AG08395 (cell line): ENCODE measurements at regions not wholly inside any gene's neighbourhood (a gene's known extent, or its start where the extent isn't known, plus 50 kb on each side); places are given as distances from the start of the nearest gene placed in this dataset.

Experiments used
- DNase-seq: peaks from one replicate; pipeline ENCODE4 v3.0.0; 2012; ENCODE audit warnings: mixed read lengths, low spot score

DNA sequence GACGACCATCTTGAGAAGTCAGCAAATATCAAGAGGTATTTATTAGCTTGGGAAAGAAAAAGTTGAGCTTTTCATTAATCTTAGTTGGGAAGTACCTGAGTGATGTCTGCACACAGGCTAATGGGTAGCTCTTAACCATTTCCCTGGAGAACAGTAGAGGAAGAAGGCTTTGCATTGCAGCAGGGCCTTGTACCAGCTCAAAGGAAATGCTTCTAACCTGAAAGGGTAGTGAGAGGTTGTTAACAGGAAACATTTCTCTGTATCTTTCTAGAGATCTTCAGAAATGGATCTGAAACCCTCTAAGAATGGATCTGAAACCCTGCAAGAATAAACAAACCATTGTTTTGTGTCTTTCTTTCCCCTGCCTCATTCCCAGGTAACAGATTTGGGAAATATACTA, 393.3 kb downstream of the PLK2 start:
- no peak for DNase-seq

DNA sequence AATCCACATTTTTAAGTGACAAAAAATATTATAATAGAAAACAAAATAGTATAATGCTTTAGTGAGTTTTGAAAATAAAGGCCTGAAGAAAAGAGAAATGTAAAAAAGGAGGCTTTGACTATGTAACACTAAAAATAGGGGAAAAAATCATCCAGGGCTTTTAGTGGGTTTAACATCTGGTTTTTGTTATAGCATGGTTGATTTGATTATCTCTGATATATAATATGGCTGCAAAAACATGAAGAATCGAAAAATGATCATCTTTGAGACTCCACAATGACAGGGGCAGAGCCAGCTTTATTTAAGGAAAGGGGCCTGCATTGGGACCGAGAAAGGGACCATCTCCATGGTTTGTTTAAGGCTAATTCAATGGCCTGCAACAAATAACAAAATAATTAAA, 393.8 kb downstream of the PLK2 start:
- DNase-seq: no peak

DNA sequence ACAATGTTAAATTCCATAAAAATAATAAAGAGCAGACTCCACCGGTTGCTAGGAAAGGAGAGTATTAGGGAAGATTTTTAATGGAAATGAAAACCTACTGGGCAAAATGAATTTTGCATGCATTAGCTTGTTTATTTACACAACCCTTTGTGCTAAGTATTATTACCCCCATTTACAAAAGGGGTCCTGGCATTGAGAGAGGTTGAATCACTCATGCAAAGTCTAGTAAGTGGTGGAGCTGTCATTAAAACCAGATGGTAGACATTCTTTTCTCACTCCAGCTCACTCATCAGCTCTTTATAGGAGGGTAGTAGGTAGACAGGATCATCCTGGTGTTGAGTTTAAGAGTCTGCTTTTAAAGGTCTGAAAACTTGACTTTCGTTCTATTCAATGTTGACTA, 395.1 kb downstream of the PLK2 start:
- peak; percentile 24 for DNase-seq

DNA sequence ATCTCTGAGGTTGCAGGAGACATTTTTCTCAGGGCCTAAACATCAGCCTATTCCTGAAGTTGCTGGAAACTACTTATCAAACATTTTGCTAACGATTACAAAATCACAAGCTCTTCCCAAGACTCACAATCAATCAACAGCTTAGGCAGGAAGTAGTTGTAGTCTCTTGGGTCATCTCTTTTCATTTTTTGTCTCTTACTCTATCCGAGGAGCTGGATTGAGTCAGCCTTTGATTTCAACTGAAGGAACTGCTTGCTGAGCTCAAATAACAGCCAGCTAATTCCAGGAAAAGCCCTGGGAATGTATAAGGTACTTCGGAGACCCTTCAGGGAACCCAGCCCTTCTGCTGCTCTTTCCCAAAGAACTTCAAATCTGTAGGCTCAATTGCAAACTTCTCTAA, 398.9 kb downstream of the PLK2 start:
- peak; percentile 62 for DNase-seq

DNA sequence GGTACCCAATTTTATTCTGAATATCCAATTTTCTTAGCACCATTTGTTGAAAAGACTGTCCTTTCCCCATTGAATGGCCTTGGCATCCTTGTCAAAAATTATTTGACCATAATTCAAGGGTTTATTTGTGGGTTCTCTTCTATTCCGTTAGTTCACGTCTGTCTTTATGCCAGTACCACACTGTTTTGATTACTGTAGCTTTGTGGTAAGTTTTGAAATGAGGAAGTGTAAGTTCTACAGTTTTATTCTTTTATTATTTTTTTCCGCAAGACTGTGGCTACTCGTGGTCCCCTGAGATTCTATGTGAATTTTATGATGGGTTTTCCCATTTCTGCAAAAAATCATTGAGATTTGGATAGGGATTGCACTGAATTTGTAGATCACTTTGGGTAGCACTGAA, 402.6 kb downstream of the PLK2 start:
- DNase-seq: no peak

DNA sequence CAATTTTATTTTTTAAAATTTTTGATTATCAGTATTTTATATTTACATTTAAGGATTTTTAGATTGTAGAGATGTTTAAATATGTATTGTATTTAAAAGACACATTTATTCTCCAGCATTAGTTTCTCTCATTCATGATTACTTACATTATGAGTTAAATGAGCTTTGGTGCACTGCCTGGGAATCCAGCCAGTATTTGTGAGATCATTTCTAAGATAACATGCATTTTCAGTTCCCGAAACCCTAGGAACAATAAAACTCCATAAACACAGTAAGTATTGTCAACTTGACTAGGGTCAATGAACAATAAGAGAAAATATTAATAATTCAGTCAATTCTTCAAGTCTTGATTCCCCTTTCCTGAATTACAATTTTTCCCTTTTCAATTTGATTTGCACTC, 403.3 kb downstream of the PLK2 start:
- DNase-seq: no peak

DNA sequence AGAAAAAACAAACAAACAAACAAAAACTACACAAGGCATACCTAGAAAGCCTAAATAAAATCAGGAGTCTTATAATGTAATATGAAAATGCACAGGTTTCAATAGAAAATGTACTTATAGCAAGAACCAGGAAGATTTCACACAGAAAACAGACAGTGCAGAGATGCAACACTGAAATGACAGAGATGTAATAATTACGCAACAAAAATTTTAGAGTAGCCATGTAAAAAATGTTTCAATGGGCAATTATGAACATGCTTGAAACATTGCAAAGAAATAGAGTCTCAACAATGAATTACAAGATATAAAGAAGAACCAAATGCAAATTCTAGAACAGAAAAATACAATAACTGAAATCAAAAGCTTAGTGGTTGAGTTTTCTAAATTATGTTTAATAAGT, 405.9 kb downstream of the PLK2 start:
- no peak for DNase-seq

DNA sequence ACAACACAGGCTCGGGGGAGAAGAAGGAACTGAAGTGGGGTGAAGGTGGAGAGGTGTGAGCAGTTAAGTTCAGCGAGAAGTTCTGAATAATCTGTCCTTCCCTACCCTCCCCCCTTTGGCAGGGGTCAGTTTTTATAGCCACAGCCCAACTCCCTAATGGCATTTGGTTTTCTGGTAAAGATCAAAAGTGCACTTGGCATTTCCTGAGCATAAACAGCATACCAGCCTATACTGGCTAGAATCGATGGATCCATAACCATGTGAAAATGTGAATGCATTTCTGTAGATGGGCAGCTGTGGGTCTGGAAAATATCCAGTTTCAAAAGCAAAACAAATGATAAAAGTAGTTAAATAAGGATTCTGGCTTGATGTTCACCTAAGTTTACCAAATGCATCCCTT, 410.9 kb downstream of the PLK2 start:
- no peak for DNase-seq

DNA sequence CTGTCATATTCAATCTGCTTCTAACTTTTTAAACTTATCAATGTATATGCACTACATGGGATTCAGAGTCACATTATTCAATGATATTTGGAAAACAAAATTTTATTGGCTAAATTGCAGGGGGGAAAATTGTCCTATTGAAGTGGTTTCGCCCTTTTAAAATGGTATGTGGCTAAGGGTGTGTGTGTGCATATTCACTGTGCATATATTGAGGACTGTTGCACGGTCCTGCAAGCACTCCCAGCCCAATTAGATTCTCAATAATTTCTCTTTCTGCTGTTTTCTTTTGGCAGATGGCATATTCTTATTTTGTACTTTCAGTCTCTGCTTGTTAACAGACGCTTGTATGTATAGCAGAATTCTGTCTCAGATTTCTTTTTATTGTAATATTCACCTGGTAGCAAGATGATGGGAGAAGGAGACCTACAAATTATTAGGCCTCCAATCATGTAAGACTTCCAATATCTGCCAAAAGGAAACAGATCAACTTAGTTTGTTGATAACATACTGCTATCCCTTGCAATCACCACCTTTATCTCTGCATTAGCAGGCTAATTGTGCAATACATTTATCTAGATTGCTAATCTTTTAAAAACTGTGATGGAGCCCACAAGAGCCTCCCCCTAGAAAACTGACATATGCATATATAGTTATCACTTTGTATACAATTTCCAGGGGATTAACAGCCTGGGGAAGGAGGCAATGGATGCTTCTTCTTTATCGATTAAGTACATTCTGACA, 411.5 kb downstream of the PLK2 start:
- DNase-seq: peak; percentile 0

DNA sequence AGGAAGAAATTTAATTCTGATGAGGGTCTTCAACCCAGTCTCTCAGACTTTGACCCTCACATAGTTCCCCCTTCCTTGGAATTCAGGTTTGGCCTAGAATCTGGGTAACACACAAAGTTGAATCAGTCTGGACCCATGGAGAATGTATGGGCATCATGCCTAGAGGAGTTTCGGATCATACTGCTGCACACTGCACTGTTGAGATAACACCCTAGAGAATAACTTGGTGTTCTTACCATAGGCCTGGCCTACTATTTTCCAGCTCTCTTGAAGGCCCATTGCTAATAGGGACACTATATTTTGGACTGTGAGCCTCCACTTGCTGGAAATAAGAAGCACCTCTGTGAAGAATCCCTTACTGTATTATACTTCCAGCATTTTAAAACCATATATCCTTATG, 413.5 kb downstream of the PLK2 start:
- no peak for DNase-seq

DNA sequence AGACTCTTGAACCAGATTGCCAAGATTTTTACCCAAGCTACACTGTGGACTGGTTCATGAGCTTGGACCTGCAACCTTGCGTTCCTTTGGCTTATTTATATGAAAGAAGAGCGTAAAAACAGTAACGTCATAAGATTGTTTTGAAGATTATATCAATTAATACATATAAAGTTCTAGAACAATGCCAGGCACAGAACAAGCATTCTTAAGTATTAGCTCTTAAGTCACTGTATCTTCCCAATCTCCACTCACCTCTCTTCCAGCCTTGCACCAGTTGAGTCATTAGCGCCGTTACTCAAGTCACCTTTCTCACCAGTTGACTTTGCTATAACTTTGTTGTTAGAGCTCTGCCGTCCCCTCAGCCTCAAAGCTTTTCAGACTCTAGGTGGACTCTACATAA, 415.7 kb downstream of the PLK2 start:
- peak; percentile 0 for DNase-seq

DNA sequence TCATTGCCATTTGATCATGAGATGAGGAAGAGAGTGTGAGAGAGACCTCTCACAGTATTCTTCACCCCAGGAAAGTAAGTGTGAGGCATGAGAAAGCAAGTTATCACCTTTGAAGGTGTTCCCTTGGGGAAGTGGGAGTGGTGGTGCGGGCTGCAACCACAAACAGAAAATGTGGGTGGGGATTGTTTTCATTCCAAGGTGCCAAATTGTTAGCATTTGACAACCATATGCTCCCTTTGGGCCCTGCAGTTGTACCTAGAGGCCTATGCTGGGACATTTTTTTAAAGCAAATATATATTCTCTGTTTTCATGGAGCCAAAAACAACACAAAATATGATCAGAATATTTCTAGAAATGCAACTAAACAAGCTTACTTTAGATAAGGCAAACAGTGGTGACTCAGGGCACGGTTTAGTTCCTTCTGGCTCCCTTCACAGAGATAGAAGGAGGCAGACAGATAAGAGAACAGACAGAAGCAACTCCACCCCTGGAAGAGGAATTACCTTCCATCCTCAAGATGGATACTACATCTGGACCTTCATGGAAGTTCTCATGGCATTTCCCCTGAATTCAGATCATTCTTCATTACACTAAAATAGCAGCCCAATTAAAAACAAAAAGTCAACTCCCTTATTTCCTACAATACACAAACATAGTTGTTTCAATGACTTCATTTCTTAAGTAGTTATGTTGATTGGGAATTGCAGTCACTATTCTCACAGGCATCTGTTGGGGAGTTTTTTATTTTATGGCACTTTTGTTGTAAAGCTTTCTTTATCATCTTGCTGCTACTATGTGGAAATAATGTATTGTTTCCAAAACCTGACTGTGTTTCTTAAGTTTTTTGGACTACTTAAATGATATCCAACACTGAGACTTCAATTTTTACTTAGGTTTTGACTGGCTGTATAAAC, 416.6 kb downstream of the PLK2 start:
- DNase-seq: peak; percentile 1

DNA sequence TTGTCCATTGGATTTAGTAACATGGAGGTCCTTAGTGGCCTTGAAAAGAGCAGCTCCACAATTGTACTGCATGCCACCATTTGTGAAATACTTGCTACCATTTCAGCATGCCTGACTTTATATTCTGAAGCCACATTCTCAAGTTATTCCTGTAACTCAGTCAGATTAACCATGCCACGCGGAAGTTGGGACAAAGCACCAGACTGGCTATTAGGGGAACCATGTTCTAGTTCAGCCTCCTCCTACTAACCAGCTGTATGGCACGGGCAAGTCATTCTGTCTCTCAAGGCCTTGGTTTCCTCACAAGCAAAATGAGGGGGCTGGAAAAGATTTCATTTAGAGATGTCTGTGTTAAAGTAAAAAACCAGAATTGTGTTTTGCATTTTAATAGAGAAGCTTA, 418.0 kb downstream of the PLK2 start:
- DNase-seq: peak; percentile 0

DNA sequence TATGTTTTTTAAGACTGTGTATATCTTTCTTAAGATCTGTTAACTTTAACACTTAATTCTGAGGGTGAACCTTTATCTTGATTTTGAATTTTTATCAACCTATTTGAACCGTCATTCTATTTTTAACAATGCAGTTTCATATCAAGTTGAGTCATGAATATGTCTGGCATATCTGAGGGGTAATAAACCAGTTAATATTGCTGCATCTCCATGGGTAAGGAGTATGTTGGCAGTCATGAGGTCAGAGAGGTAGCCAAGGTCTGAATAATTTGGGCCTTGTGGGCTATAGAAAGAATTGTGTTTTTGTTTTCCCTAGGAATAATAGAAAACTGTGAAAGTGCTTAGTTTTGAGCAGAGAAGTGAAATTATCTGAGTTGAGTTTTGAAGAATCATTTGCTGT, 419.0 kb downstream of the PLK2 start:
- peak; percentile 2 for DNase-seq

DNA sequence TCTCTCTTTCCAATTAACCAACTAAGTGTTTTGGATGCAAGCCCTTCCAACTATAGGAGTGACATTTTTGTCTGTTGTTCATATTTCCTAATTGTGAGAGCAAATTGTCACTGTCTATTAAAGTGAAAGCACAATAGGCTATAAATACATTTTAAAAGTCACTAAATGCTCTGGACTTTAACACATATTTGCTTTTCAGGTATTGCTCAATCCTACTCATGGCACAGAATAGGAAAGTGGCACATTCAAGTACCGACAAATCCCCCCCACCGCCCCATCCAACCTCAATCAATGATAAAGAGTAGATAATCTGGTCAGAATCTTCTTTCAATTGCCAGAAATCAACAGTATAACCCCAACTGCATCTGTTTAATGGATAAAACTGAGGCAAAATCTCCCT, 419.8 kb downstream of the PLK2 start:
- DNase-seq: peak; percentile 0

DNA sequence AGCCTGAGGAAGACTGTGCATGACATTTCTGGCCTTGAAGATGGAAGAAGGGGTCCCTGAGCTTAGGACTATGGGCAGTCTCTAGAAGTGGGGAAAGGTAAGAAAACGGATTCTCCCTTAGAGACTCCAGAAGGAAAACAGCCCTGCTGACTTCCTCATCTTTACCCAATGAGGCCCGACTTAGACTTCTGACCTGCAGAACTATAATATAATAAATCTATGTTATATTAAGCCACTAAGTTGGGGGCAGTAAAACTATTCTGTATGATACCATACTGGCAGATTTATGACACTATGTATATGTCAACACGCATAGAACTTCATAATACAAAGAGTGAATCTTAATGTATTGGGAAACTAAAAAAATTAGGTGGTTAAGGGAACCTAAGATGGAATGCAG, 422.0 kb downstream of the PLK2 start:
- no peak for DNase-seq

DNA sequence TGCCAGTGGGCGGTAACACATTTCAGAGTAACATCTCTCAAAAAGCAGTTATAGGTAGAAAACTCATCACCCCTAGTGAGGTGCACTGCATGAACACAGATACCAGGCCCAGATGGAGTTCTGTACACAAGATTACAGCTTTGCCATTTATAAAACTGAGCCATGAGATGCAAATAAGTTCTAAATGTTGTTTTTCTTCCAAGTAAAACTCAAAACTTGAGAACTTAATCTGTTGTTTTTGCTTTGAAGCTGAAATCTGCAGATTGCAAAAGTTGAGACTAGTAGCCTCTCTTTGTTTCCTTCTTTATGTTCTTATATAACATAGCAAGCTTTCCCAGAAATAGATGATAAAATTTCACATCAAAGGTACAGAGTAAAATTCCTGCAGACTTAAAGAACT, 434.1 kb downstream of the PLK2 start:
- DNase-seq: no peak

DNA sequence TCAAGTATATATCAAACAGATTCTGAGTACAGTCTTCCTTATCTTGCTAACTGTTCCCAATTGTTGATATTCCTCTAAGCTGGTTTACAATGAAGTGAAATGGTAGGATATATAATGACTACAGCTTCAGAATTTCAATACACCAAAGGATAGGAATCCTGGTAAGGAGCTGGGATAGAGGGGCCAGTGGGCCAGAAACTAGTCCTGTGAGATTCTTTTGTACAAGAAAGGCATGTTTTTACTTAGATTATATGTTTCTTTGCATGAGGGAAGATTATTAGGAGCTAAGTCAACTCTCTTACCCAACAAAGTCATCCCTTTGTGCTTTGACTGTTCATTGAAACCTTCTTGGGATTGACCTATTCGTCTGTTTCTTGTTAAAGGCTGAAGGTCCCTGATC, 435.7 kb downstream of the PLK2 start:
- no peak for DNase-seq

DNA sequence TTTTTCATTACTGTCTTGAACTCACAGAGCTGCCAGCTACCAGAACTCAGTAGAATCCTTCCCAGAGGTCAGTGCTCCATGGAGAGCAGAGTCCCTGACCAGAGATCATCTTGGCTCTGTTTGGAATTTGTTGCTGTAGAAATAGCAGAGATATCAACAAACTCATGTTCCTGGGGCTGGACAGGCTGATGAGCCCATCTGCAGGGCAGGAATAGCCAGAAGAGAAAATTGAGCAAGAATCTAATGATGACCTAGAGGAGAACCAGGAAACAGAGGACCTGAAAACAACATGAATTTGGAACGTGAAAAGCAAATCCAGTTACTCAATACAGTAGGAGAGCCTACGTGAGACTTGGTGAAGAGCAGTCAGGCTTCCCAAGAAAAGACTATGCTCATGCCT, 437.8 kb downstream of the PLK2 start:
- peak; percentile 30 for DNase-seq

DNA sequence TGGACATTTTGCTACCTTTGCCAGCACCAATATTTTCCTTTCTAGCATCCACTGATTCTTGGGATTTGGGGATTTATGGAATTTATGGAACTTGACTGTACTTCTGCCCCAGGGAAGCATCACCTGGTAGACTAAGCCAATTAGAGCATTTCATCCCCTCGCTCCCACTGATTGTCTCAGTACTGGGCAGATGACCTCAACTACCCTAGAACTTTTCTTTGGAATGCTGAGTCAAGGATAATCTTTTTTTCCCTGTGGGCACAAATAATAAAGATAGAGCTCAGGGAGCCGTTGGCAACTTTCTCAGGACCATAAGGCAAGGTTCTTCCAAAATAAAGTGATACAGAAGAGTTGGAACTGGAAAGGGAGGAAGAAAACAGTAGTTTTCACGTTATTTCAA, 438.4 kb downstream of the PLK2 start:
- DNase-seq: peak; percentile 1

DNA sequence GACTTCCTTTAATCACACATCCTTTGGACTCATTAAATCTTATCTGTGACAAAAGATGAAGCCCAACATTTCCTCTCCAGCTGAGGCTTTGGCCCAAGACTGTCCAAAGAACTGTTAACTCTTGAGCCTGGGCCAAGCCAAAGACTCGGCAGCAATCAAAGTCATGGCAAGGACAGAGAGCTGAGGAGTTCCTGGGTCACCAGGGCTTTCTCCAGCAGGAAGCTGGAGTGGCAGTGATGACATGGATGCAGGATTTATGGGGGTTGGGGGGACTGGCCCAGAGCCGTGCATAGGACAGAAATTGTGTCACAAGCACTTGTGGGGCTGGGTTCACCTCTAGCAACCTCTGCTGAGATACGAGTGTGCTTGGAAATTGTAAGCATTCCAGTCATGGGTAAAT, 440.3 kb downstream of the PLK2 start:
- peak; percentile 1 for DNase-seq

DNA sequence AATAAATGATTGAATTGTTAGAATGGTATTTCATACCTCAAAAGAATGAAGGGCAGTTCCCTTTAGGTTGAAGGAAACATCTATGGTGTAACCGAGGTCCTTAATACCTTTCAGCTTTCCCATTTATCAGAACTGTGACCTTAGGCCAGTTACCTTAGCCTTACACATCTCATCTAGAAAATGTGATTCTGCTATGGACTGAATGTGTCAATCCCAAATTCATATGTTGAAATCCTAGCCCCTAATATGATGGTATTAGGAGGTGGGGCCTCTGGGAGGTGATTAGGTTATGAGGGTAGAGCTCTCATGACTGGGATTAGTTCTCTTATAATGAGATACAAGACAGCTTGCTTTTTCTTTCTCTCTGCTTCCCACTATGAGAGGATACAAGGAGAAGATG, 441.9 kb downstream of the PLK2 start:
- no peak for DNase-seq

DNA sequence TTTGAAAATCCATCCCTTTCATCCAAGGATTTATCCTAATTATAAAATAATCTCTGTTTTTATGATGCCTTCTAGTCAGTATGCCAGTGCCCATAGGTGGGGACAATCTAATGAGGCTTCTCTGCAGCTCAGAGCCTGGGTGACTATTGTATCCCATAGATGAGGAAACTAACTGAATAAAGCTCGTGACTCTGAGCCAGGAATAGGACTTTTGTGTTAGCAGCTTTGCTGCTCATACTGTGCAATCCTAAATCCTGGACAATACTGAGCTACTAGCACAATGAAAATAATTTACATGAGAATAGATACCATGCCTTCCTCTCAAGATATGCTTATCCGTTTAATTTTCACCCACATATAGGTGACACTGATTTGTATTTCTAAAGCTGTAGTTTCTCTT, 443.0 kb downstream of the PLK2 start:
- DNase-seq: peak; percentile 0

DNA sequence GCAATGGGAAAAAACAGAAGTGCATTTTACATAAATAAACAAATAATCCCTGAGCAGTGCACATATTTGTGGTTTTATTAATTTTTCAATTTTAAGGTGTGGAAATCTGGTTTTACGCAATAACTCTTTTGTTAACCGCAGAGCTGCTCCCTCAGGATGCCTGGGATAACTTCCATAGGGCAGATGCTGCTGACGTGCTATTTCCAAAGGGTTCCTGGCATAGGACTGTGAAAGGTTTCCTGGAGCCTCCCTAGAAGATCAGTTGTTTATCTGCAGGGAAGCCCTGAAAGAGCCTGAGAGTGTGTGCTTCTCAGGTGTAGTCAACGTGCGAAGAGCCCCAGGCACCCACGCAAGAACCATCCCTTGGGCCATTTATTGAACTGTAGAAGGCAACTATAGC, 443.5 kb downstream of the PLK2 start:
- peak; percentile 28 for DNase-seq
